IMR-90 (cell line): ENCODE measurements at regions not wholly inside any gene's neighbourhood (a gene's known extent, or its start where the extent isn't known, plus 50 kb on each side); places are given as distances from the start of the nearest gene placed in this dataset.

Experiments
- ATAC-seq: fragments of 200-7000 bp; cut with Tn5 transposase; 2 replicates; pipeline ENCODE4 v1.9.1; 2020; ENCODE audit warnings: low read depth, mild to moderate bottlenecking, moderate library complexity
- BruUV-seq: library from RNA; stranded (reverse); fragments of 400-500 nt; replicated peaks from 2 replicates; lab custom pipeline; 2021; lab: Mats Ljungman, UMichigan
- CTCF ChIA-PET: fragments of 300-600 bp; formaldehyde crosslinking; extraction: SDS; loops from one replicate; lab custom pipeline; 2021; ENCODE audit warnings: antibody characterized with exemption; lab: Yijun Ruan, JAX
- POLR2A ChIA-PET: fragments of 300-600 bp; sonication (Branson Sonifier 250); formaldehyde crosslinking; loops from one replicate; lab custom pipeline; 2022; ENCODE audit warnings: antibody characterized with exemption; ENCODE audit not compliant: unreplicated experiment; lab: Charles Lee
- DNase-seq: peaks from one replicate; pipeline ENCODE4 v3.0.0; 2013
- H2AFZ ChIP-seq: replicated peaks from 2 replicates; pipeline ENCODE3; 2013; ENCODE audit warnings: low read length, mild to moderate bottlenecking; ENCODE audit not compliant: poor library complexity
- H2AK5ac ChIP-seq: 2 replicates; pipeline ENCODE4 v1.6.1; 2013; ENCODE audit warnings: low read depth, low read length, inconsistent platforms
- H2AK9ac ChIP-seq: replicated peaks from 2 replicates; pipeline ENCODE3; 2013; ENCODE audit warnings: mild to moderate bottlenecking, low read depth, low read length, moderate library complexity; ENCODE audit not compliant: poor library complexity
- H2BK120ac ChIP-seq: 2 replicates; pipeline ENCODE4 v1.6.1; 2013; ENCODE audit warnings: low read depth, low read length, inconsistent platforms
- H2BK15ac ChIP-seq: 3 replicates; pipeline ENCODE4 v1.6.1; 2013; ENCODE audit warnings: low read depth, low read length, inconsistent platforms
- H2BK20ac ChIP-seq: 2 replicates; pipeline ENCODE4 v1.6.1; 2013; ENCODE audit warnings: low read depth, mild to moderate bottlenecking, inconsistent platforms, low read length, moderate library complexity
- H2BK5ac ChIP-seq: 2 replicates; pipeline ENCODE4 v1.6.1; 2013; ENCODE audit warnings: mild to moderate bottlenecking, low read depth, low read length, inconsistent platforms; ENCODE audit not compliant: poor library complexity, severe bottlenecking
- H3K14ac ChIP-seq: replicated peaks from 2 replicates; pipeline ENCODE4 v1.6.1; 2013; ENCODE audit warnings: low read depth, low read length, inconsistent platforms
- H3K18ac ChIP-seq: 2 replicates; pipeline ENCODE4 v1.6.1; 2013; ENCODE audit warnings: low read depth, low read length, control low read depth
- H3K23ac ChIP-seq: 2 replicates; pipeline ENCODE4 v1.6.1; 2013; ENCODE audit warnings: low read depth, low read length, inconsistent platforms
- H3K27ac ChIP-seq: 2 replicates; pipeline ENCODE4 v1.5.1; 2013; ENCODE audit warnings: mild to moderate bottlenecking, control low read depth, low read length; ENCODE audit not compliant: insufficient read depth
- H3K27me3 ChIP-seq: 2 replicates; pipeline ENCODE4 v1.6.1; 2013; ENCODE audit warnings: low read length; ENCODE audit not compliant: control insufficient read depth, insufficient read depth
- H3K36me3 ChIP-seq: 2 replicates; pipeline ENCODE4 v1.6.1; 2013; ENCODE audit warnings: low read length, mixed read lengths; ENCODE audit not compliant: control insufficient read depth, insufficient read depth
- H3K4ac ChIP-seq: 2 replicates; pipeline ENCODE4 v1.6.1; 2013; ENCODE audit warnings: low read depth, low read length, inconsistent platforms
- H3K4me1 ChIP-seq: 2 replicates; pipeline ENCODE4 v1.6.1; 2013; ENCODE audit warnings: low read length, mixed read lengths; ENCODE audit not compliant: control insufficient read depth, insufficient read depth
- H3K4me2 ChIP-seq: 2 replicates; pipeline ENCODE4 v1.6.1; 2013; ENCODE audit warnings: low read depth, mild to moderate bottlenecking, control low read depth, low read length, moderate library complexity
- H3K4me3 ChIP-seq: 2 replicates; pipeline ENCODE4 v1.5.1; 2013; ENCODE audit warnings: low read depth, mild to moderate bottlenecking, control low read depth, low read length, moderate library complexity; ENCODE audit not compliant: insufficient read depth
- H3K56ac ChIP-seq: 2 replicates; pipeline ENCODE4 v1.6.1; 2013; ENCODE audit warnings: low read length, inconsistent platforms; ENCODE audit not compliant: insufficient read depth; ENCODE audit errors: extremely low read depth
- H3K79me1 ChIP-seq, 2 experiments: 2 replicates each; pipeline ENCODE4 v1.6.1; 2013; ENCODE audit warnings: low read length in 2 of 2, inconsistent platforms in 1 of 2, low read depth in 1 of 2
- H3K9ac ChIP-seq: 2 replicates; pipeline ENCODE4 v1.6.1; 2013; ENCODE audit warnings: low read depth, low read length, control low read depth
- H3K9me1 ChIP-seq: 2 replicates; pipeline ENCODE4 v1.6.1; 2013; ENCODE audit warnings: low read length, inconsistent platforms; ENCODE audit not compliant: insufficient read depth
- H3K9me3 ChIP-seq: 2 replicates; pipeline ENCODE4 v1.6.1; 2013; ENCODE audit warnings: low read length; ENCODE audit not compliant: control insufficient read depth, insufficient read depth
- H4K20me1 ChIP-seq: 2 replicates; pipeline ENCODE4 v1.6.1; 2013; ENCODE audit warnings: low read length, inconsistent platforms; ENCODE audit not compliant: insufficient read depth
- H4K5ac ChIP-seq: 2 replicates; pipeline ENCODE4 v1.6.1; 2013; ENCODE audit warnings: mild to moderate bottlenecking, low read depth, low read length, control low read depth
- H4K8ac ChIP-seq, 2 experiments: 2 replicates each; pipeline ENCODE4 v1.6.1; 2013; ENCODE audit warnings: low read depth in 2 of 2, low read length in 2 of 2, control low read depth in 1 of 2, inconsistent platforms in 1 of 2
- H4K91ac ChIP-seq: 2 replicates; pipeline ENCODE4 v1.6.1; 2013; ENCODE audit warnings: low read depth, low read length, inconsistent platforms; ENCODE audit not compliant: insufficient read depth
- BHLHE40 ChIP-seq: fragments of 150-350 bp; IDR thresholded peaks from 2 replicates; pipeline ENCODE4 v1.6.1; 2016; ENCODE audit warnings: mild to moderate bottlenecking, low read depth, low read length
- WGBS, 2 experiments: methylation state at CpG; one replicate each; pipeline versions ENCODE4 v1.1.5 to v1.1.7; 2013; ENCODE audit warnings: missing lambda C conversion rate in 2 of 2; ENCODE audit not compliant: insufficient read length in 1 of 2; ENCODE audit errors: extremely low coverage in 2 of 2; 5-methylcytosine and 5-hydroxymethylcytosine counted together
- dilution Hi-C: fragments of 300-500 bp; cut with HindIII; formaldehyde crosslinking; loops from one replicate; pipeline ENCODE4 v1.14.3; 2018; ENCODE audit warnings: low sequenced_read_pairs; ENCODE audit not compliant: unreplicated experiment
- in situ Hi-C: fragments of 300-500 bp; cut with MboI; formaldehyde crosslinking; loops from 3 replicates; pipeline ENCODE4 v1.14.3; 2019; ENCODE audit warnings: low sequenced_read_pairs, inconsistent platforms, mixed read lengths
- intact Hi-C: fragments of 100-400 bp; cut with micrococcal nuclease; formaldehyde crosslinking; loops from 2 replicates; pipeline ENCODE4 v1.10.0; 2022

GRCh38 chrX:137151403-137151802, 117.6 kb upstream of the GPR101 start:
- in situ Hi-C loops (no loop called here), intact Hi-C loops (no loop called here), dilution Hi-C loops (no loop called here)
- Histone ChIP-seq H3K4ac (no peak overlapping the region), H2AFZ (no peak overlapping the region), H3K36me3 (no peaks in the 10 kb centered on the region), H3K4me3 (no peak overlapping the region), H4K91ac (no peak overlapping the region), H3K9ac (no peak overlapping the region), H2BK120ac (no peak overlapping the region), H3K14ac (no peak overlapping the region), H3K79me1 (no peaks in the 10 kb centered on the region), H3K18ac (no peak overlapping the region), H2BK5ac (no peak overlapping the region), H4K5ac (no peak overlapping the region), H2AK5ac (no peak overlapping the region), H2AK9ac (no peak overlapping the region), H3K4me1 (no peaks in the 10 kb centered on the region), H3K27me3 (no peaks in the 10 kb centered on the region), H3K4me2 (no peak overlapping the region), H3K9me3 (no peaks in the 10 kb centered on the region), H4K8ac (no peak overlapping the region), H3K23ac (no peak overlapping the region), H2BK20ac (no peak overlapping the region), H3K9me1 (no peaks in the 10 kb centered on the region), H3K56ac (no peak overlapping the region), H3K27ac (no peak overlapping the region), H4K20me1 (no peaks in the 10 kb centered on the region), H2BK15ac (no peak overlapping the region)
- no peak for TF ChIP-seq BHLHE40
- ATAC-seq, result no peak
- WGBS, 2 experiments, result no CpG with 5 or more reads among the region's 3 CpGs
- ChIA-PET CTCF (no interaction called here), POLR2A (no interaction called here)
- BruUV-seq, result no TSS peak
- no peak for DNase-seq
